ENCODE measurements at regions not wholly inside any gene's neighbourhood (a gene's known extent, or its start where the extent isn't known, plus 50 kb on each side); places are given as distances from the start of the nearest gene placed in this dataset.

DNA sequence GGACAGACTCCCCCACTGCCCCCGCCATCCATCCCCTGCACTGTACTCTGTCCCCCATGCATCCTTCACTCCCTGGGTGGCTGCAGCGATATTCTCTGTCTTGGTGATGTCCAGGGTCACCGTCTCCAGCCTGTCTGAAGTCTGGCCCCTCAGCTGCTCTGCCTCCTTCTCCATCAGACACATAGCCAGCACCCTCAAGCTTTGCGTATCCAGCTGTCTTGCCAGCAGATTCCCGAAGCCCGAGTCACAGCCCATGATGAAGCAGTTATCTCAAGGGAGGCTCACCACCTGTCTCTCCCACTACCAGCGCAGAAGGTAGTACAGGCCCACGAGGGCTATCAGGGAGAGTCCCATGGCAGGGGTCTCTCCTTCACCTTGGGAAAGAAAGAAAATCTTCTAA lies 77.8 kb downstream of the HSD17B6 start (continued):
- TF ChIP-seq SUZ12 (IDR thresholded peaks at IDR 0.05; ENCODE audit: low read length): no peak
- TF ChIP-seq ZNF274 (IDR thresholded peaks at IDR 0.05; ENCODE audit: borderline replicate concordance, extremely low read depth, low read length): no peak
- no peak for TF ChIP-seq SP2 (IDR thresholded peaks at IDR 0.05; ENCODE audit: low read length)
